Hematopoietic multipotent progenitor cell treated with erythropoietin and hydrocortisone succinate and interleukin-3 and kit ligand, for 17 days (in vitro differentiated cells): ENCODE measurements at regions not wholly inside any gene's neighbourhood (a gene's known extent, or its start where the extent isn't known, plus 50 kb on each side); places are given as distances from the start of the nearest gene placed in this dataset.

Source experiments
- DNase-seq: peaks from one replicate; pipeline ENCODE4 v3.0.0-alpha.2; 2015; ENCODE audit warnings: low spot score

GRCh38 chrX:9148615-9149399 is 114.9 kb upstream of the FAM9B start:
- no peak for DNase-seq

- no peak for DNase-seq
These were observed 115.7 kb upstream of the FAM9B start for GRCh38 chrX:9149501-9150245.

DNA sequence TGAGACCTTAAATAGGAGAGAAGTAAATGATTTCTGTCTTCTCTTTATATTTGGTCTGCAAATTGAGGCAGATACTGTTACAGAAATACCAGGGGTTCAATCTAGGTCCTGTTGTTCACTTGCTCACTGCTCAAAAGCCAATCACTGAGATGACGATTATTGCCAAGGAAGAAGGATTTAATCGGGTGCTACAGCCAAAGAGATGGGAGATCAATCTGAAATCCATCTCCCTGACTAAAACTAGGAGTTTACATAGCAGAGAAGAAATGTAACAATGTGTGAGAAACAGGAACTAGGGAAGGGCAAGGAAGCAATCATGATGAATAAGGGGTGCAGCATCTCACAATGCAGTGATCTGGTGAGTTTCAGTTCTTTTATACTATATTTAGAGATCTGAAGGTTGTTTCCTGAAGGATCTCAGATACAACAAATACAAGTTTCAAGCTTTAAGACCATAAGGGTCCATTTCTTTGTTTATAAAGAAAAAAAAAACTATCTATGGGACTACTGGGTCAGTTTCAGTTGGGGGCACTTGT is 117.9 kb upstream of the FAM9B start:
- DNase-seq: no peak

DNA sequence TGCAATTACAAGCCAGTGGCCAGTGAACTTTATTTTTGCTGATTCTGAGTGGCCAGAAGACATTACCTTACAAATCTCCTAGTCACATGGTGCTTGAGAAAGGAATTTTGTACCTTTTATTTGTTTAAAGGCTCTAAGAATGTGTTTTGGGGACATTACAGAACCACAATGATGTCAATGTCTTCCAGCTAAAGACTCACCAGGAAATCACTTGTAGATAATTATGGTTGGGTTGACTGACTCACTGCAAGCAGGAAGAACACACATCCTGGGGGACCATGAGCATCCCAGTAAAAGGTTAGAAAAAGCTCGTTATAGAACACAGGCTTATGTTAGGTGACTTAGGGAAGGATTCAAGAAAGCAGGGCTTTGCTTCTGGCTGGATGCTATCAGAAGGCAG is 119.4 kb upstream of the FAM9B start:
- DNase-seq: no peak

DNA sequence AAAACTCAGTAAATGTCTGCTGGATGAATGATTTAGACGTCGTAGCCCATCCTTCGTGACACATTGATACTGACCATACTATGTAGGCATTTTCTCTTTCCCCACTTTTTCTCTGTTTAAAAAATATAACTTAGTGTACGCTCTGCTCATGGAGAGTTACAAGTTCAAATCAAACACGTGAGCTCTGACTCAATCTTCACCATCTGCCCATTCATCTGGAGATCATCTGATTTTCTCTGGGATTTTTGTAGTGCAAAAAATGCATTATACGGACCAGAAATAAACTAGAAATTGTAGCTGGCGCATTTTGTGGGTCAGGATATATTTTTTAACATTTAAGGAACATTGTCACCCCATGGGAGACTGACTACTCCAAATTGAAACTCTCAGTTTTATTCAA is 124.7 kb upstream of the FAM9B start:
- DNase-seq: no peak

DNA sequence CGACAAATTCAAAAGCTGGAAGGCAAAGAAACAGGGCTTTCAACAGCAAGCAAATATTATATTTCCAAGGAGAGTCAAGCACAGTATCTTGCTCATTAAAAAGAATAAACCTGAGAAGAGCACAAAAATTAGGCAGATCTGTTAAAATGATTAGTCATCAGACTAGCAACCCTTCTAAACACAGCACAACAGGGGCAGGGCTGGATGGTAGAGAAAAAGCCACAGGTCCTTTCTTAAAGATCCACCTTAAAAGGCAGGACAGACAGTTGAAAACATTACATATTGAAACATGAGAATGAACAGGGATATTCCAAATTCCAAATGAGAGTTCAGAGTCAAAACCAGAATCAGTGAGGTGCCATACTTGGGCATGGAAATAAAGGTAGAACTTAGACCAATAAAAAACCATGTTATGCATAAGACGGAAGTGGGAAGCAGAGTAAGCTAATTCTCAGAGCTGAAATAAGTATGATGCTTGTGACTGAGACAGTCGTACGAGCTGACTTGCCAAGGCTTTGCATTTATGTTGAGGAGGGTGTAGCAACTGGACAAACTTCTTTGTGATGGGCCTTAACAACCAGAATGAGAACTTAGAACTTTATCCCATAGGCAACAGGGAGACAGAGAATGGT is 126.9 kb upstream of the FAM9B start:
- no peak for DNase-seq

DNA sequence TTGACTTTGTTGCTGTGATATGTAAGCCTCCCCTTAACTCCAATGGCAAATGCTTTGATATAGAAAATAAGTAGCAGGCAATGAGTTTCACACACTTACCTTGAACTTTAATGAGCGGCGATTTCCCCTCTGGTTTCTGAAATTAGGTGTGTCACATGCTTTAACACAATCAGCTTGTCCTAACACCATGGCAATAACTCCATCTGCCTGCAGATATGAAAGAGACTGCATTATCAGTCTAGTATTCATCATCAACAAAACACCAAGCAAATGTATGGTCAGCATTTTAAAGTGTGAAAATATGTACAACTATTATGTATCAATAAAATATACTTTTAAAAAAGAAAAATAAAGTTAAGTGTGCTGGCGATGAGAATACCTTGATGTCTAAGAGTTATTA is 128.8 kb upstream of the FAM9B start:
- DNase-seq: no peak

DNA sequence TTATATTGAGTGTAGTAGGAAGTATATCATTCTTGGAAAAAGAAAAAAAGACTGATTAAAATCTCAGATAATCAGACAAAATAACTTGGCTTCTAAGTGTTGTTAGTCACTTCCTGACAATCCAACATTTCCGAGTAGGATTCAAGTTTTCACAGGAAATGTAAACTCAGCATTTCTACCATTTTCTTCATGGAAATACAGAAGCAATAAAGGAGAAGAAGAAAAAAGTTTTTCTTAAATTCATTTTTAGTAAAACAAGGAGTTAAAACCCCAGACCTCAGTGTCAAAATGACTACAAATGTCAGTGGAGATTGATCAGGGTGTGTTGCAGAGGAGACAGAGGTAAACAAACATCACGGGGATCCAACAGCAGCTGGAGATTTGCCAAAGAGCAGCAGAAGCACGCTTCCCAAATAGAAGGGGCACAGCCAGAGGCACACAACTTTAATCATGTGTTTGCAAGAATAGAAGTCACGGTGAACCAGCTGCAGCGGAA is 129.3 kb upstream of the FAM9B start:
- DNase-seq: no peak

DNA sequence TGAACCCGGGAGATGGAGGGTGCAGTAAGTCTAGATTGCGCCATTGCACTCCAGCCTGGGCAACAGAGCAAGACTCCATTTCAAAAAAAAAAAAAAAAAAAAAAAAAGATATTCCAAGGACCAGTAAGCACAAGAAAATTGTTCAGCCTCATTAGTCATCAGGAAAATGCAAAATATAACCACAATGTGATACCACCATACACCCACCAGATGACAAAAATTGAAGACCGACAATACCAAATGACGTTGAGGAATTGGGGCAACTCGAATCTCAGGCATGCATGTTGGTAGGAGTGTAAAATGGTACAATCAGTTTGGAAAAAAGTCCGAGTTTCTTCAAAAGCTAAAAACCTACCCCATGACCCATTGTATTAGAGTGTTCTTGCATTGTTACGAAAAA is 130.2 kb upstream of the FAM9B start:
- no peak for DNase-seq

GRCh38 chrX:9164533-9165426 is 130.9 kb upstream of the FAM9B start:
- DNase-seq: no peak

DNA sequence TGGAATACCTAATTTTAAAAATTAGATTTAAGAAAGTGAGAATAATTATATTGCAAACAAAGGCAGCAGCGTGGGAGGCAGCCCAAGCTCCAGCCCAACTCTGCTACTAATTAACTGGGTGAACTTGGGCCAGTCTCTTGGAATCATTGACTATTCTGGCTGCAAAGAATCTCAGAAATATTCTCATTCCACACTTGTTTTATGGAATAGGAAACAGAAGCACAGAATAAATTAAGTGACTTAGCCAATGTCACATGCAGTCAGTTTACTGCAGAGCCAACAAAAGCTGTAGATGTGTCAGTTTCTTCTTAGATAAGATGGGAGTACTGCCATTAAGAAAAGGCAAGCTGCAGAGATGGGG is 132.6 kb upstream of the FAM9B start:
- no peak for DNase-seq

GRCh38 chrX:9171841-9172463 is 138.0 kb upstream of the FAM9B start:
- DNase-seq: no peak

- DNase-seq: no peak
These were observed 138.5 kb upstream of the FAM9B start for GRCh38 chrX:9172464-9172850.

DNA sequence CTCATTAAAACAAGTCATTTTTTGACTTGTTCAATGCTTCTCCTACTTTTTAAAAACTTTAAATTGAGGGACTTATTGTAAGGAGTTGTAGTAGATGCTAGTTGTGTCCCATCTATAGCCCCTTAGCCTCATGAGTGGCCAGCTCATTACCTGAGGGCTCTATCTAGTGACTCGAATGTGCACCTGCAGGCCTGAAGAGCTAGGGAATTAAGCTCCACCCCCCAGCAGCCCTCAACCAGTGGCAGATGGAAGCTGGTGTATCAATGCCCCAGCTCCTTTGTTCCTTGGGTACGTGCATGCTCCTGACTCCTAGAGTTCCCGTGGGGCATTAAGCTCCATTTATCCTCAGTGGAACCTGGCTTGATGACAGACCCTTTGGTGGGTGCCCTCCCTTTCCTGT is 146.7 kb upstream of the FAM9B start:
- DNase-seq: no peak

GRCh38 chrX:9182041-9182440 is 148.1 kb upstream of the FAM9B start:
- no peak for DNase-seq

DNA sequence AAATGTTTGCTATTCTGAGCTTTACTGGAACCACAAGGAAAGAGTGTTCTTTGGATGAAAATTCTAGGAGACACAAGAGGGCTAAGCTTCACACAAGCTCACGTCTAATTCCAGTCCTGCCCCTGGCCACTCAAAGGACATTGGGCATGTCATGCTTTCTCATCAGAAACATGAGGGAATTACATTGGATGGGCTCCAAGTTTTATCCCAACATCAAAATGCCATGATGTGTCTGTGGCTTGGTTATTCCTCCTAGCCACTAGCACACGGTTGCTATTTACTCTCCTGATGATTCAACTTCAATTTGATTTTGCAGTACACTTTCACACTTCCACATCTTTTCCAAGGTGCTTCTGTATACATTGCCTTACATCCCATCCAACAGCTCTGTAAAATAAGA is 149.6 kb upstream of the FAM9B start:
- DNase-seq: no peak

- DNase-seq: no peak
These were observed 150.3 kb upstream of the FAM9B start for GRCh38 chrX:9184211-9184610.

- no peak for DNase-seq
These were observed 154.2 kb upstream of the FAM9B start for GRCh38 chrX:9188117-9188516.

GRCh38 chrX:9189286-9189685 is 155.4 kb upstream of the FAM9B start:
- DNase-seq: no peak

GRCh38 chrX:9191392-9191791 is 157.5 kb upstream of the FAM9B start:
- no peak for DNase-seq

DNA sequence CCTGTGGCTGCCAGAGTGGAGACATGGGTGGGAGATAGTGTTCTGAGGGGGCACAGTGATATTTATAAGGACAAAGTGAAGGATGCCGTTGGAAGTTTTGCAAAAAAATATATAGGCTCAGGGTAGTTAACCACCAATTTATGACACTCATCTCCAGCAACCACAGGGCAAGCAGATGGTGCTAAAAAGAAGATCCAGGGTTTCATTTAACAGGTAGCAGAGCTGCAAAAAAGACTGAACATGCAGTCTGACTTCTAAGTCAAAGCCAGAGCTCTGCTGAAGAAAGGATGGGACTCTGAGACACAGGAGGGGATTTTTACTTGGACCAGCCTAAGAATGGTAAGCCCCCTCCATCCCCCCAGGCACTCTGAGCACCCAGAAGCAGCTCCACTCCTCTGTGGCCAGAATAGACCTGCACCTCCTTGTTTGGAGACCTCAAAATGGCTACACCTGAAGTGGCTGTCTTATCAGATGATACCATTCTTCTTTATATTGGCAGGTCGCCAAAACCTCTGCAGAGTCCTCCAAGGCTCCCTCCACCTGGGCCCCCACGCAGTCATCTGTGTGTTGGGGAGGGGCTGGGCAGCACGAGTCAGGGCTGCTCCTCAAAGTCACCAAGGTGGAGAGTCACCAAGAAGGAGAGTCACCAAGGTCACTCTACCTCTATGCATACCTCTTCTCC is 161.4 kb upstream of the FAM9B start:
- no peak for DNase-seq
